ENCODE measurements at regions not wholly inside any gene's neighbourhood (a gene's known extent, or its start where the extent isn't known, plus 50 kb on each side); places are given as distances from the start of the nearest gene placed in this dataset.
A peak's percentile ranks its signal among the peaks of the same experiment; 100 is the strongest.

GRCh38 chr3:124631727-124632126 lies 98.5 kb upstream of the UMPS start:
- Histone ChIP-seq H3K27me3 (no peaks in the 10 kb centered on the region), H3K9ac (no peak overlapping the region), H4K20me1 (no peaks in the 10 kb centered on the region), H3K9me3 (no peaks in the 10 kb centered on the region), H3K4me2 (no peak overlapping the region), H3K36me3 (peaks cover 8% of the 10 kb centered on the region; the same call in 1 of the 2 replicates), H3K4me1 (peaks cover 7% of the 10 kb centered on the region), H3K4me3 (no peak overlapping the region), H3K27ac (no peak overlapping the region)
- no peak for TF ChIP-seq Cebpa-rat (IDR thresholded peaks at IDR 0.05)

GRCh38 chr3:124632566-124633140 lies 97.6 kb upstream of the UMPS start:
- no peak overlapping the region for H3K27ac ChIP-seq
- no peaks in the 10 kb centered on the region for H3K27me3 ChIP-seq
- no peak for TF ChIP-seq Cebpa-rat (IDR thresholded peaks at IDR 0.05)
- no peak overlapping the region for H3K4me3 ChIP-seq
- peaks cover 8% of the 10 kb centered on the region; the same call in 1 of the 2 replicates for H3K36me3 ChIP-seq
- H3K9me3 ChIP-seq, result no peaks in the 10 kb centered on the region
- H4K20me1 ChIP-seq, result no peaks in the 10 kb centered on the region
- no peak overlapping the region for H3K9ac ChIP-seq
- peaks cover 7% of the 10 kb centered on the region for H3K4me1 ChIP-seq
- H3K4me2 ChIP-seq, result no peak overlapping the region

- H3K27me3 ChIP-seq, result no peaks in the 10 kb centered on the region
- no peaks in the 10 kb centered on the region for H4K20me1 ChIP-seq
- H3K36me3 ChIP-seq, result peaks cover 8% of the 10 kb centered on the region; the same call in 1 of the 2 replicates
- no peak overlapping the region for H3K27ac ChIP-seq
- no peak for TF ChIP-seq Cebpa-rat (IDR thresholded peaks at IDR 0.05)
- no peak overlapping the region for H3K4me3 ChIP-seq
- H3K9ac ChIP-seq, result no peak overlapping the region
- 0 out of 2 replicates have a peak overlapping the region, but pooled peaks have one; percentile 5 for H3K4me2 ChIP-seq
- no peaks in the 10 kb centered on the region for H3K9me3 ChIP-seq
- peaks cover 7% of the 10 kb centered on the region for H3K4me1 ChIP-seq
Observed at GRCh38 chr3:124633524-124633923, 96.7 kb upstream of the UMPS start.

DNA sequence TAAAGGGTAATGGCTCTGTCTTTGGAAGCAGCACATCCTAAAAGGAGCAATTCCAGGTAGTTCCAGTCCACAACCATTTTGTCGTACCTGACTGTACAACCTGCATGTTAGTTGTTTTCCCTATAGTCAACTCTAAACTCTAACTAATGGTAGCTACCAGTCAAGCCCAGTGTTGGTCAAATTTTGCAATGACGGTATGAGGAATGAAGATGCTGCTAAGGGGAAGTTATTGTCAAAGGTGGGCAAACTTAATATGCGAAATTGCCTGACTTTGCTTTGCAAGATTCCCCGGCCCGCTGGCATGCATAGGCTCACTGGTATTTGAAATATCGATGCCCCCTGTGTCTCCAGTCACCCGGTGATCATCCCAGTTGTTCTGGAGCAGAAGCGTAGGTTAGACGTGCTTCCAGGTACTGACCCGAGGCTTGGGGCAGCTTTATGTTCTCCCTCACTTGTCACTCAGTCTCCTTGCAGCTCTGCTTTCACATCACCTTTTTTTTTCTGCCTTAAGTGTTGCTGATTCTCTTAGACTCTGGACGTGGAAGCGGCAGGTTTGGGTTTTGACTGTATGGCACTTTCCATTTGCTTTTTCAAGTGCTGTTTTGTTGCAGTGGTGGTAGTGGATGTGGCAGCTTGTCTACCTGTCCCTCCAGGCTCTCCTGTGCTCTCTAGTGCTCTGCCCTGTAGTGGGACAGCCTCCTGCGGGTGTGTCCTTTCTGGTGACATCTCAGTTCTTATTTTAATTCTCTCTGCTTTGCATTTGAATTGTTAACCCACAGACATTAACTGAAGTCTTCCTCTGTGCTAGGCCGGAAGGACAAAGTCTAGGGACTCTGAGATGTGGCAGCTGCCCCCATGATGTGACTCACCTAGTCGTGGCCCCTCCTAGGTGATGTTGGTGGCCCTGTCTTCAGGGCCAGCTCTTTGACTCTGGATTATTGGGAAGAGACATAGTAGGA lies 95.8 kb upstream of the UMPS start:
- no peaks in the 10 kb centered on the region for H3K27me3 ChIP-seq
- TF ChIP-seq Cebpa-rat (IDR thresholded peaks at IDR 0.05), result no peak

GRCh38 chr3:124635169-124635539 lies 95.1 kb upstream of the UMPS start:
- Histone ChIP-seq H3K4me2 (no peak overlapping the region), H3K4me1 (peaks cover 19% of the 10 kb centered on the region), H3K9ac (no peak overlapping the region), H4K20me1 (no peaks in the 10 kb centered on the region), H3K27ac (no peak overlapping the region), H3K9me3 (no peaks in the 10 kb centered on the region), H3K36me3 (peaks cover 8% of the 10 kb centered on the region; the same call in 1 of the 2 replicates), H3K27me3 (no peaks in the 10 kb centered on the region), H3K4me3 (no peak overlapping the region)
- TF ChIP-seq Cebpa-rat (IDR thresholded peaks at IDR 0.05), result no peak

More for the DNA sequence above, 95.8 kb upstream of the UMPS start:
- Histone ChIP-seq H4K20me1 (no peaks in the 10 kb centered on the region), H3K4me2 (no peak overlapping the region), H3K9ac (no peak overlapping the region), H3K9me3 (no peaks in the 10 kb centered on the region), H3K27ac (no peak overlapping the region), H3K4me3 (no peak overlapping the region), H3K4me1 (peaks cover 13% of the 10 kb centered on the region), H3K36me3 (peaks cover 8% of the 10 kb centered on the region; the same call in 1 of the 2 replicates)

GRCh38 chr3:124636101-124636862 lies 94.0 kb upstream of the UMPS start:
- H3K4me3 ChIP-seq, result no peak overlapping the region
- no peaks in the 10 kb centered on the region for H3K27me3 ChIP-seq
- H3K4me1 ChIP-seq, result peaks cover 23% of the 10 kb centered on the region
- H3K27ac ChIP-seq, result no peak overlapping the region
- no peaks in the 10 kb centered on the region for H4K20me1 ChIP-seq
- no peaks in the 10 kb centered on the region for H3K9me3 ChIP-seq
- no peak overlapping the region for H3K9ac ChIP-seq
- no peak for TF ChIP-seq Cebpa-rat (IDR thresholded peaks at IDR 0.05)
- peaks cover 8% of the 10 kb centered on the region; the same call in 1 of the 2 replicates for H3K36me3 ChIP-seq
- no peak overlapping the region for H3K4me2 ChIP-seq

- no peak overlapping the region for H3K9ac ChIP-seq
- TF ChIP-seq Cebpa-rat (IDR thresholded peaks at IDR 0.05), result no peak
Observed at GRCh38 chr3:124636863-124637296, 93.4 kb upstream of the UMPS start.

GRCh38 chr3:124639406-124640237 lies 90.6 kb upstream of the UMPS start:
- Histone ChIP-seq H3K9me3 (peaks cover 4% of the 10 kb centered on the region; the same call in 1 of the 2 replicates), H4K20me1 (no peaks in the 10 kb centered on the region), H3K4me1 (peaks cover 26% of the 10 kb centered on the region), H3K36me3 (peaks cover 2% of the 10 kb centered on the region; the same call in 1 of the 2 replicates), H3K27ac (no peak overlapping the region), H3K27me3 (no peaks in the 10 kb centered on the region), H3K9ac (no peak overlapping the region), H3K4me2 (peak overlapping the region; percentile 20), H3K4me3 (no peak overlapping the region)
- TF ChIP-seq Cebpa-rat (IDR thresholded peaks at IDR 0.05), result no peak

More at GRCh38 chr3:124636863-124637296, 93.4 kb upstream of the UMPS start:
- no peak overlapping the region for H3K27ac ChIP-seq
- peaks cover 8% of the 10 kb centered on the region; the same call in 1 of the 2 replicates for H3K36me3 ChIP-seq
- H3K9me3 ChIP-seq, result peaks cover under 1% of the 10 kb centered on the region; the same call in 1 of the 2 replicates
- no peak overlapping the region for H3K4me2 ChIP-seq
- peaks cover 23% of the 10 kb centered on the region for H3K4me1 ChIP-seq
- H4K20me1 ChIP-seq, result no peaks in the 10 kb centered on the region
- H3K27me3 ChIP-seq, result no peaks in the 10 kb centered on the region
- H3K4me3 ChIP-seq, result no peak overlapping the region

Measured in BLaER1 (cell line).